DOHH2 (cell line): ENCODE measurements at regions not wholly inside any gene's neighbourhood (a gene's known extent, or its start where the extent isn't known, plus 50 kb on each side); places are given as distances from the start of the nearest gene placed in this dataset.

Experiments
- CTCF ChIP-seq: fragments of 200-600 bp; sonication (generic); IDR thresholded peaks from one replicate; pipeline ENCODE4 v1.5.1; 2014; ENCODE audit warnings: antibody characterized with exemption, mild to moderate bottlenecking, low read depth, low read length; ENCODE audit not compliant: poor library complexity, severe bottlenecking
- EZH2phosphoT487 ChIP-seq: fragments of 200-600 bp; sonication (generic); IDR thresholded peaks from 2 replicates; pipeline ENCODE4 v1.6.1; 2017; ENCODE audit warnings: borderline replicate concordance, mild to moderate bottlenecking, antibody characterized with exemption, low read length, moderate library complexity, mixed read lengths

- TF ChIP-seq CTCF (no peak), EZH2phosphoT487 (no peak)
These were observed 350.4 kb downstream of the TGFB2 start for GRCh38 chr1:218695525-218695924.
